ENCODE measurements at regions not wholly inside any gene's neighbourhood (a gene's known extent, or its start where the extent isn't known, plus 50 kb on each side); places are given as distances from the start of the nearest gene placed in this dataset.

- TF ChIP-seq, protein P1, sequence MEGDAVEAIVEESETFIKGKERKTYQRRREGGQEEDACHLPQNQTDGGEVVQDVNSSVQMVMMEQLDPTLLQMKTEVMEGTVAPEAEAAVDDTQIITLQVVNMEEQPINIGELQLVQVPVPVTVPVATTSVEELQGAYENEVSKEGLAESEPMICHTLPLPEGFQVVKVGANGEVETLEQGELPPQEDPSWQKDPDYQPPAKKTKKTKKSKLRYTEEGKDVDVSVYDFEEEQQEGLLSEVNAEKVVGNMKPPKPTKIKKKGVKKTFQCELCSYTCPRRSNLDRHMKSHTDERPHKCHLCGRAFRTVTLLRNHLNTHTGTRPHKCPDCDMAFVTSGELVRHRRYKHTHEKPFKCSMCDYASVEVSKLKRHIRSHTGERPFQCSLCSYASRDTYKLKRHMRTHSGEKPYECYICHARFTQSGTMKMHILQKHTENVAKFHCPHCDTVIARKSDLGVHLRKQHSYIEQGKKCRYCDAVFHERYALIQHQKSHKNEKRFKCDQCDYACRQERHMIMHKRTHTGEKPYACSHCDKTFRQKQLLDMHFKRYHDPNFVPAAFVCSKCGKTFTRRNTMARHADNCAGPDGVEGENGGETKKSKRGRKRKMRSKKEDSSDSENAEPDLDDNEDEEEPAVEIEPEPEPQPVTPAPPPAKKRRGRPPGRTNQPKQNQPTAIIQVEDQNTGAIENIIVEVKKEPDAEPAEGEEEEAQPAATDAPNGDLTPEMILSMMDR (conservative IDR thresholded peaks at IDR 0.05; ENCODE audit: low read depth, low read length): no peak
- no peak for TF ChIP-seq EZH2 (IDR thresholded peaks at IDR 0.05; ENCODE audit: borderline replicate concordance, low read depth, low read length, poor library complexity, severe bottlenecking)
Measured at GRCh38 chr10:133002685-133003084, 60.3 kb upstream of the CFAP46 start.
